GM12891 (cell line): ENCODE measurements at regions not wholly inside any gene's neighbourhood (a gene's known extent, or its start where the extent isn't known, plus 50 kb on each side); places are given as distances from the start of the nearest gene placed in this dataset.
"Not testable (repeated sequence)": the region's sequence is repeated elsewhere in the genome, so short reads cannot be mapped to it uniquely, and the experiment has no call there.

Source experiments
- DNase-seq: peaks from one replicate; pipeline ENCODE4 v3.0.0; 2011; ENCODE audit warnings: low spot score; ENCODE audit not compliant: insufficient read length
- FAIRE-seq: peaks from 2 replicates; lab custom pipeline; 2011; peaks lifted over from hg19 to GRCh38; lab: Jason Lieb, UNC
- PAX5 ChIP-seq: IDR thresholded peaks from 2 replicates; pipeline ENCODE4 v1.6.1; 2011; ENCODE audit warnings: low read length, moderate library complexity, mild to moderate bottlenecking; ENCODE audit not compliant: insufficient read depth, severe bottlenecking
- POLR2A ChIP-seq: IDR thresholded peaks from 2 replicates; pipeline ENCODE4 v1.6.1; 2011; ENCODE audit warnings: low read depth, low read length, control low read depth
- POLR2AphosphoS5 ChIP-seq: IDR thresholded peaks from 2 replicates; pipeline ENCODE4 v1.6.1; 2011; ENCODE audit warnings: low read depth, low read length, control low read depth
- POU2F2 ChIP-seq: IDR thresholded peaks from 2 replicates; pipeline ENCODE4 v1.6.1; 2011; ENCODE audit warnings: low read depth, mild to moderate bottlenecking, control low read depth, low read length, moderate library complexity
- SPI1 ChIP-seq: IDR thresholded peaks from 2 replicates; pipeline ENCODE4 v1.6.1; 2011; ENCODE audit warnings: low read depth, low read length, control low read depth
- TAF1 ChIP-seq: IDR thresholded peaks from 2 replicates; pipeline ENCODE4 v1.6.1; 2011; ENCODE audit warnings: low read depth, low read length, control low read depth

GRCh38 chr3:65128346-65128745 lies 440.5 kb upstream of the ADAMTS9 start:
- TF ChIP-seq POU2F2 = no peak
- no peak for TF ChIP-seq POLR2AphosphoS5
- no peak for TF ChIP-seq SPI1
- TF ChIP-seq PAX5 = no peak
- TF ChIP-seq POLR2A = no peak
- no peak for TF ChIP-seq TAF1
- no peak for FAIRE-seq
- no peak for DNase-seq

DNA sequence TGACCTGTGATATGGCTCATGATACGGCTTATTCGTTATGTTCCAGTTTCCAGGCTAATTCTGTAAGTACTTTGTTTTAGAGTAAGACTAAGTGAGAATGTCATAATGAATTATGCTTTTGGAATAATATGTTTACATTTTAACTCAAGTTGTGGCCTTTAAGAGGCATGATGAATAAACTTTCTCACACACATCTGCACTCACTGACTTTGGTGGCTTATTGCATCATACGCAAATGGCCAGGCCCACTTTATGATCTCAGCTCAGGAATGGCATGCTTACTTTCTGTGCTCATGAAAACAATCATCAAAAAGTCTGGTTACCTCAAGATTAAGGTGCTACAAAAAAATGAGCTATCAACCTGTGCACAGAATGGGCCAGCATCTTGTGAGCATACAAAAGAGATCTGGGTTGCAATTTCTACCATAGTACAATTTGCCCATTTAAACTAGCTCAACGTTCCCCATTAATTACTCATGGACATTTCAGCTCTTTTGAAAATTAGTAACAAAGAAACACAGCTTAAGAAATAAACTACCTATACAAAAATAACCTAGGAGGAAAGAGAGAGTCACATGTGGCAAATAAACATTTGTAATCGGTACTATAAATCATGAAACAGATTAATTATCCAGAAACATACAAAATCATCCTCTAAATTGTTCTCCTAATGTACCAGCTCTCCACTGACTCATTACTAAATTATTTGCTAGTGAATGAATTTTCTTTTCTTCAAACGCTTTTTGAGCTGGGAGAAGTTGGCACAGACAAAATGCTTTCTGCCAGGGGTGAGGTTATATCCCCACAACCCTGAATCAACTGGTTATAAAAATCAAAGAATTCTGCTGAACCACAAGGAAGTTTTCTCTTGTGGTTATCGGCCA lies 439.0 kb upstream of the ADAMTS9 start:
- no peak for FAIRE-seq
- TF ChIP-seq TAF1 (no peak), POU2F2 (no peak), PAX5 (no peak), POLR2A (no peak), POLR2AphosphoS5 (no peak), SPI1 (no peak)
- DNase-seq = no peak

GRCh38 chr3:65120156-65120555 lies 432.4 kb upstream of the ADAMTS9 start:
- not testable (repeated sequence) for DNase-seq, FAIRE-seq

DNA sequence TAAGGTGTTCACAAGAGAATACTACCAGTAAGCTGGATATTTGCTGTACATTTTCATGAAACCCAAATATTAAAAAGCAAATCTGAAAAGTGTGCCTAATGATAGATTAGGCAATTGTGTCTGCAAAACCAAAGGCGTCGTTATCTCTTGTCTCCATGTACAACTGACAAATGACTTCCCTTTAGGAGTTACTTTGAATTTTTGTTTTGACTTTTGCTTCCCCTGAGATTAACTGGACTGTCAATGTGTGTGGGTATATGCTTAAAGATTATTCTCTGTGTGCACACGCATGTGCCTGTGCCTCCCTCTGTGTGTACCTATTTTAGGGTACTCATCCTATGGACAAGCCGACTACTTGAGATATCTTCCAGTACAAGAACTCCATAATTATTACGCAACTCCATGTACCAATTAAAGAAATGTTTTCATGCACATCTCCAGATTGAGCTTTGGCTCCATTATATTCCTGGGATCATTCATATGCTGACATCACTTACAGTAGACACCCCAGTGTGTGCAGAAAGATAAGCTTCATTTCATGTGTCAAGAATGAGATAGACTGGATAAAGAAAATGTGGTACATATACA lies 431.2 kb upstream of the ADAMTS9 start:
- FAIRE-seq (no peak), DNase-seq (no peak)

DNA sequence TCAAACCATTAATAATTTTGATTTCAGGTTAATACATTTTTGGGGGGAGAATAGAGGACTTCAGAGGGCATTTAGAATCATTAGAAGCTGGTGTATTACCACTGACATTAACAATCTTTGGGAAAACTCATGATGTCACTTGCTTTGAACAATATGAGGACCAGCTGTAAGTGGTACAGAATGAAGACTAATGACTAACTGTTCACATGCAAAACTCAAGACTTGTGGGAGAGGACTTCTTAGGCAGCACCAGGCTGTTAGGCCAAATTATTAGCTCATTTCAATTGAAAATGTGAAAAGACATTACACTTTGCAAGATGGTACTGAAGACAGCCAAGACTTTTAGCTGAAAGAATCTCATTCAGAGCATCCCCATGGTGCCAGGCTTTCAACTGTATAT lies 426.2 kb upstream of the ADAMTS9 start:
- no peak for DNase-seq
- no peak for TF ChIP-seq POU2F2
- no peak for TF ChIP-seq POLR2AphosphoS5
- no peak for TF ChIP-seq TAF1
- TF ChIP-seq PAX5 = no peak
- no peak for TF ChIP-seq POLR2A
- TF ChIP-seq SPI1 = no peak
- FAIRE-seq = no peak

More for the DNA sequence above, 431.2 kb upstream of the ADAMTS9 start:
- TF ChIP-seq PAX5 = no peak

DNA sequence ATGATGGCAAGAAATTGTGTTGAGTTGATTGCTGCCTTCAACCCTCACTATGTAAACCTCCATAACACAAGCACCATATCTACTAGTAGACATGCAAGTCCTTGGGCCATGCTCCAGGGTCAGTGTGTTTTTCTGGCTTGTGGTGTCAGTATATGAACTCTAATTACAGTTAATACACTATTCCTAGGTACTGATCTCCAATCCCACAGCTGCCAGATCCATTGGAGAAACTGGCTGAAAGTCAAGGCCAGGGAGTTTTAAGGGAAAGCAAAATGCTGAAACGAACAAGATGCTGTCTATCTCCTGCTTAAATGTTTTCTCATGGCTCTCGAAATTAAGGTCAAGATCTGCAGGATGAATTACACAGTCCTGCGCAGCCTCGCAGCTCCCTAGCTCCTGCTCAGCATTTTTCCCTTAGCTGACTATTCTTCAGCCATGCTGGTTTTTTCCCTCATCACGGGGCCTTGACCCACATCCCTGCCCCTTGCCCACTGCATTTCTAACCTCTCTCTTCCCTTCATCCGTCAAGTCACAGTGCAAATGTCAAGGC lies 425.0 kb upstream of the ADAMTS9 start:
- DNase-seq = no peak
- no peak for FAIRE-seq
- TF ChIP-seq POLR2AphosphoS5 (no peak), POLR2A (no peak), PAX5 (no peak), TAF1 (no peak), SPI1 (no peak), POU2F2 (no peak)

DNA sequence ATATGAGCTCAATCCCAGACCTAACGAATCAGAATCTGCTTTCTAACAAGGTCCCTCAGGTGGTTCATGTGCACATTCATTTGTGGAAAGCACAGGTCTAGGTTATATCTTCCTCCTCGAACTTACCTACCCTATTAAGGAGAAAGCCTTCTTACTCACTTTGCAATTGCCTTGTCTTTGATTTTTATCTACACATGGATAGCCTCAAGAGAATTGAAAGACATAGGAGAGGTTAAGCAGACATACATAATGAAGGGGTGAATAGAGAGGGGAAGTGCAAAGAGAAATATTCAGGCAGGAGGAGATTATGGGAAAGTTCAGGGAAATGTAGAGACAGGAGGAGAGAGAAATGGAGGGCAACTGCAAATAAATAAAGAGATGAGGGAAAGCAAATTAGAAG lies 422.9 kb upstream of the ADAMTS9 start:
- no peak for TF ChIP-seq POU2F2
- TF ChIP-seq PAX5 = no peak
- TF ChIP-seq POLR2A = no peak
- TF ChIP-seq TAF1 = no peak
- FAIRE-seq = no peak
- no peak for DNase-seq

GRCh38 chr3:65109966-65110500 lies 422.2 kb upstream of the ADAMTS9 start:
- TF ChIP-seq PAX5 (no peak), SPI1 (no peak), POU2F2 (no peak), POLR2A (no peak), POLR2AphosphoS5 (no peak), TAF1 (no peak)
- no peak for DNase-seq
- FAIRE-seq = no peak

- DNase-seq (no peak), FAIRE-seq (no peak)
- no peak for TF ChIP-seq PAX5
- no peak for TF ChIP-seq POLR2A
- TF ChIP-seq TAF1 = no peak
- no peak for TF ChIP-seq POU2F2
- TF ChIP-seq POLR2AphosphoS5 = no peak
- no peak for TF ChIP-seq SPI1
These were observed 419.4 kb upstream of the ADAMTS9 start for GRCh38 chr3:65107174-65107573.

DNA sequence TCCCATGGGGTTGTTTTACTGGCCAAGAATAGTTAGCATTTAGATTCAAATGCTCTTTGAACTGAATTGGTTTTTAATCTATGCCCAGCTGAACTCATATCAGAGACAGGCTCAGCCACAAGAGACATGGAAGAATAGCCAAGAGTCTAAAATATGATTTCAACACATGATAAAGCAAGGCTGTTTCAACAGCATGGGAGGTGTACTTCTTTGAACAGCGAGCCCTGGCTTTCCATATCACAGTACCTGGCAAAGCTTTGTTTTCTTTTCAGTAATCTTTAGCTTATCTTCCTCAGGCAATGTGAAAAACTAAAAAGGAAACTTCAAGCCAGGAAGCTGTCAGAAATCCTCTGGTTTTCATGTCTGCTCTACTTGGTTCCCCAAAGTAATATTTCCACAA lies 413.6 kb upstream of the ADAMTS9 start:
- FAIRE-seq = no peak
- no peak for DNase-seq
- TF ChIP-seq POLR2A (no peak), POU2F2 (no peak), TAF1 (no peak), SPI1 (no peak), POLR2AphosphoS5 (no peak), PAX5 (no peak)
